Suprapubic skin (tissue), 4 donors: ENCODE measurements at regions not wholly inside any gene's neighbourhood (a gene's known extent, or its start where the extent isn't known, plus 50 kb on each side); places are given as distances from the start of the nearest gene placed in this dataset.

Experiments used
- EP300 ChIP-seq: sonication (generic); formaldehyde crosslinking; IDR thresholded peaks from one replicate; pipeline ENCODE4 v1.6.1; 2017; ENCODE audit warnings: antibody characterized with exemption
- POLR2A ChIP-seq, 2 donors: fragments of 450-650 bp; IDR thresholded peaks; one replicate each; pipeline ENCODE4 v1.6.1; 2017; ENCODE audit warnings: antibody characterized with exemption in 2 of 2, mild to moderate bottlenecking in 2 of 2, moderate library complexity in 2 of 2
- POLR2AphosphoS5 ChIP-seq, 3 donors: sonication (generic); formaldehyde crosslinking; IDR thresholded peaks; one replicate each; pipeline ENCODE4 v1.6.1; 2017; ENCODE audit warnings: antibody characterized with exemption in 3 of 3
- TF ChIP-seq, protein P1 (sequence below), 2 donors: fragments of 200-600 bp in 1 of 2; fragments of 450-650 bp in 1 of 2; sonication (generic) in 1 of 2; IDR thresholded peaks; one replicate each; pipeline ENCODE4 v1.5.1; 2016 to 2019; ENCODE audit warnings: antibody characterized with exemption in 2 of 2, mild to moderate bottlenecking in 1 of 2, moderate library complexity in 1 of 2

DNA sequence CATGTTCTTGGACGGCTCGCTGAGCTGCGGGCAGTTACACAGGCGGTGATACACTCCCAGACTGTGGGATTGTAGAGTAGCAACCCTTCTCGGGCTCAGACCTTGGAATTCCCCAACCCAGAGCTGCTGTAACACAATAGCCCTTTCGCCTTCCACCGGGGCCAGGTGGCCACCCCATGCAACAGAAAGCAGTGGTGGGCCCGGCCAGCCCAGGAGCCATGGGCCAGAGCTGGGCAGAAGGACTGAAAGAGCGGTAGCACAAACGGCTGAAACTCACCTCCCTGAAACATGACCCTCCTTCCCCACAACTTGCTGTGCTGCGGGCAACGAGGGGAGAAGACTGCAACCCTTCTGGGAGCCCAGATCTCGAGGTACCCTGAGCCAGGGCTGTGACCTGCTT is 429.0 kb downstream of the SLITRK1 start:
- TF ChIP-seq, protein P1, sequence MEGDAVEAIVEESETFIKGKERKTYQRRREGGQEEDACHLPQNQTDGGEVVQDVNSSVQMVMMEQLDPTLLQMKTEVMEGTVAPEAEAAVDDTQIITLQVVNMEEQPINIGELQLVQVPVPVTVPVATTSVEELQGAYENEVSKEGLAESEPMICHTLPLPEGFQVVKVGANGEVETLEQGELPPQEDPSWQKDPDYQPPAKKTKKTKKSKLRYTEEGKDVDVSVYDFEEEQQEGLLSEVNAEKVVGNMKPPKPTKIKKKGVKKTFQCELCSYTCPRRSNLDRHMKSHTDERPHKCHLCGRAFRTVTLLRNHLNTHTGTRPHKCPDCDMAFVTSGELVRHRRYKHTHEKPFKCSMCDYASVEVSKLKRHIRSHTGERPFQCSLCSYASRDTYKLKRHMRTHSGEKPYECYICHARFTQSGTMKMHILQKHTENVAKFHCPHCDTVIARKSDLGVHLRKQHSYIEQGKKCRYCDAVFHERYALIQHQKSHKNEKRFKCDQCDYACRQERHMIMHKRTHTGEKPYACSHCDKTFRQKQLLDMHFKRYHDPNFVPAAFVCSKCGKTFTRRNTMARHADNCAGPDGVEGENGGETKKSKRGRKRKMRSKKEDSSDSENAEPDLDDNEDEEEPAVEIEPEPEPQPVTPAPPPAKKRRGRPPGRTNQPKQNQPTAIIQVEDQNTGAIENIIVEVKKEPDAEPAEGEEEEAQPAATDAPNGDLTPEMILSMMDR (IDR thresholded peaks at IDR 0.05): no peak
- TF ChIP-seq POLR2AphosphoS5 (IDR thresholded peaks at IDR 0.05) (no peak), EP300 (no peak), POLR2A (IDR thresholded peaks at IDR 0.05) (no peak)
